ENCODE measurements at regions not wholly inside any gene's neighbourhood (a gene's known extent, or its start where the extent isn't known, plus 50 kb on each side); places are given as distances from the start of the nearest gene placed in this dataset.

GRCh38 chr12:127176804-127177203 lies 1090.2 kb upstream of the TMEM132C start:
- no peak for DNase-seq
- ATAC-seq, result no peak
- intact Hi-C loops (cut with DNase I), result no loop called here

- intact Hi-C loops (cut with DNase I), result no loop called here
- no peak for DNase-seq
- ATAC-seq, result no peak
Observed at GRCh38 chr12:127178052-127178451, 1088.9 kb upstream of the TMEM132C start.

DNA sequence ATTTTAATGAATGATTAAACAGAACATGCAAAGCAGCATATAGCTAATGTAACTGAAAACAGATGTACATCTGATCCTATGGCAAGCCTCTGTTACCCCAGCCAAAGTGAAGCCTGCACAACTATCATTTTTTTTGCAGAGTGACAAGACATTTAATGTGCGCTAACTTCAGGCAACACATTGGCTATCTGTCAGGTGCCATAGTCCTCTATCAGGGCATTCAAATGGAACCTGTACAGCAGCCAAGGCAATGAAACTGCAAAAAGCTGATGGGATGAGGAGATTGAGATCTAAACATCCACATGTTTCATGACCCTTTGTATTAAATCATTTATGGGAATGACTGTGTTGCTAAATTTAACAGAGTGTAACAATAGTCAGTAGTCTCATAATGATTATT lies 1088.5 kb upstream of the TMEM132C start:
- ATAC-seq (no peak), DNase-seq (no peak)
- intact Hi-C loops (cut with DNase I), result no loop called here

DNA sequence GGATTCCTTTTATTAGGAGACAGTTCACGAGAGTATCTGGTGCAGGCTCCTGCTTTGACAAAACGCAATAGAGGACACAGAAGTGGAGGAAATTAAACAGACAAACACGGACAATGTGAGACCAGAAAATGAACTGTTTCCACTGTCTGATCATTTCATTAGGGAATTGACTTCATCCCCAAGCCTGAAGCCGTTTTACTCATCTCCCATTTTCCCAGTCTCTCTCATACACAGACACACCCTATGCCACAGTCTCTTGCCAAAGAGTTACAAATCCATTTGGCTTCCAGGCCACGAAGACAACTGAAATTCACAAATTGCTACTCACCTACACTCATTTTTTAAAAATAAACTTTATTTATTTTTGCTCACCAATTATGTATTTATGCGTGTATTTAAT lies 1087.8 kb upstream of the TMEM132C start:
- ATAC-seq (peak in 1 of 2 donors; percentile 58), DNase-seq (no peak)
- intact Hi-C loops (cut with DNase I), result no loop called here

GRCh38 chr12:127182018-127182417 lies 1085.0 kb upstream of the TMEM132C start:
- no peak for DNase-seq
- no peak for ATAC-seq
- intact Hi-C loops (cut with DNase I), result no loop called here

- ATAC-seq, result no peak
- DNase-seq, result no peak
- intact Hi-C loops (cut with DNase I), result no loop called here
Observed at GRCh38 chr12:127189992-127190391, 1077.0 kb upstream of the TMEM132C start.

DNA sequence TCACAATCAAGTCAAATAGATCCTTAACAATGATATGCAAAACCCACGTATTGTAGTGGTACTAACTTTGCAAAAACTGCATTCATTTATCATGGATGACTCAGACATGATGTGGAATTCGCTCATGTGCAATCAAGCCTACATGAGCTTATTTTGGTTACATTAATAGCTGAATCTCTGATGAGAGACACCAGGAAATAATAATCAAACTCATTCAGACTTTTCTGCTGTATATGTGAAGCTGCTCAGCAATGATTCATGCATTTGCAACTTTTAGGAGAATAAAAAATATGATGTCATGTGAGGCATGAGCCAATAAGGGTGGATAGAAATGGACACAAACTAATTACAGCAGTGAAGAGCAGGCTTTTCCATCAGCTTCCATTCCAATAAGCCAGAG lies 1075.8 kb upstream of the TMEM132C start:
- intact Hi-C loops (cut with DNase I), result no loop called here
- ATAC-seq (no peak), DNase-seq (no peak)

- ATAC-seq, result no peak
- intact Hi-C loops (cut with DNase I), result no loop called here
- DNase-seq, result no peak
Observed at GRCh38 chr12:127192391-127192790, 1074.6 kb upstream of the TMEM132C start.

GRCh38 chr12:127193341-127193740 lies 1073.6 kb upstream of the TMEM132C start:
- intact Hi-C loops (cut with DNase I), result no loop called here
- no peak for ATAC-seq
- DNase-seq, result no peak

- intact Hi-C loops (cut with DNase I), result no loop called here
- ATAC-seq (no peak), DNase-seq (no peak)
Observed at GRCh38 chr12:127194176-127194575, 1072.8 kb upstream of the TMEM132C start.

DNA sequence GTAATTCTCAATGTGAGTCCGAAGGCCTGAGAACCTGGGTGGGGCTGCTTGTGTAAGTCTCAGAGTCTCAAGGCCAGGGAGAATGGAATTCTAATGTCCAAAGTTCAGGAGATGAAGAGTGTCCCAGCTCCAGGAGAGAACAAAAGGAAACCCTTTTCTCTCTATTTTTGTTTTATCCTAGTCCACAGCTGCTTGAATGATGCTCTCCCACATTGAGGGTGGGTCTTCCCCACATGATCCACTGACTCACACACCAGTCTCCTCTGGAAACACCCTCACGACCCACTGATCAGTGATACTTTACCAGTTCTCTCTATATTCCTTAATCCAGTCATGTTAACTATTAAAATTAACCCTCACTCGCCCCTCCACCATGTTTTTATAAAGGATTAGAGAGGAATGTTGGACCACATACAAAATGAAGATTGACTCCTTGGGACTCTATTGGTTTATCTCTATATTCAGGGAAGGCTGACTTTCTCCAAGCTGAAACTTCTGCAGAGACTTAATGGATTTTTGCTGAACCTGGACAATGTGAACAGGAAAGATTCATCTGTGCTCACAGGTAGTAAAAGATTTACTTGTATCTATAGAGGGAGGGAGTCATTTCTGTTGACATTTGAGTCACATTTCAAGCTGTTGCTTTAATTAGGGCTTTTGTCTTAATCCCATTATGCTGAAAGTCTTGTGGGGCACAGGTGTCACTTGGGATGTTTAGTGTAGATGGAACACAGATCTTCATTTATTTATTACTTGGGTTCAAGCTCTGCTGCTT lies 1061.0 kb upstream of the TMEM132C start:
- intact Hi-C loops (cut with DNase I), result no loop called here
- DNase-seq, result no peak
- ATAC-seq, result no peak

GRCh38 chr12:127209318-127209717 lies 1057.7 kb upstream of the TMEM132C start:
- no peak for ATAC-seq
- intact Hi-C loops (cut with DNase I), result no loop called here

DNA sequence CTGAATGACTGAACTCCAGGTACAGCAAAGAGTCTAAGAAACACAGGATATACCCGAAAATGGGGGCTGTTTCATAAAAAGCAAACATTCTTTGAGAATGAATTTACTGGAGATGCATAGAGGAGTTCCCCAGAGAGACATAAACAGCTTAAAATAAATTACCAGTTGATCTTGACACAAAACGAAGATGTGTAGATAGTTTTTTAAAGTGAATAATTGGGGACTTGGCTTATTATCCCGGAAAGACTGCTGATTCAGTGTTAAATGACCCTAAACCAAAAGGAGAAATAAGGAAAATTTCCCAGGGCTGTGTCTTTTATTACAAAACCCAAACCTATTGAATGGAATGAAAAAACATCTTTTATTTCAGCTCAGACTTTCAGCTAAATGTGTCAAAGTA lies 1052.8 kb upstream of the TMEM132C start:
- intact Hi-C loops (cut with DNase I), result no loop called here
- DNase-seq (no peak), ATAC-seq (no peak)

More at GRCh38 chr12:127209318-127209717, 1057.7 kb upstream of the TMEM132C start:
- no peak for DNase-seq

GRCh38 chr12:127223011-127223410 lies 1044.0 kb upstream of the TMEM132C start:
- DNase-seq (no peak), ATAC-seq (no peak)
- intact Hi-C loops (cut with DNase I), result no loop called here

GRCh38 chr12:127223731-127224130 lies 1043.2 kb upstream of the TMEM132C start:
- intact Hi-C loops (cut with DNase I), result no loop called here
- DNase-seq (no peak), ATAC-seq (no peak)

- DNase-seq (no peak), ATAC-seq (no peak)
- intact Hi-C loops (cut with DNase I), result no loop called here
Observed at GRCh38 chr12:127230843-127231260, 1036.1 kb upstream of the TMEM132C start.

DNA sequence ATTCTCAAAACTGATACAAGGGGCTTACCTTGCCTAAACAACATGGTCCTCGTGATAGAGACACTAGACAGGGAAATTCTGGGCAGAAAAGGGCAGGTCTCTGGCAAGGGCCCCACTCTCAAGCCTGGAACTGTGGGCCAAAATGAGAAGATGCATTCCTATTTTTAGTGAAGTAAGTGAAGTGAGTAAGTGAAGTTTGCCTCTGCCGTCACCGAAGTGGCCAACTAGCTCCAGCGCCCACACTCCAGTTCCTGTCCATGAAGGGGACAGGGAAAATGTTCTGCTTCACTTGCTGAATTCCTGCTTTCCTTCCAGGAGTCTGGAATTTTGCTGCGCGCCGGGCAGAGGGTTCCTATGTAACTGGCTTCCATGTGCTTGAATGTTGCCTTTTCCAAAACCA lies 1035.6 kb upstream of the TMEM132C start:
- DNase-seq (no peak), ATAC-seq (no peak)
- intact Hi-C loops (cut with DNase I), result no loop called here

DNA sequence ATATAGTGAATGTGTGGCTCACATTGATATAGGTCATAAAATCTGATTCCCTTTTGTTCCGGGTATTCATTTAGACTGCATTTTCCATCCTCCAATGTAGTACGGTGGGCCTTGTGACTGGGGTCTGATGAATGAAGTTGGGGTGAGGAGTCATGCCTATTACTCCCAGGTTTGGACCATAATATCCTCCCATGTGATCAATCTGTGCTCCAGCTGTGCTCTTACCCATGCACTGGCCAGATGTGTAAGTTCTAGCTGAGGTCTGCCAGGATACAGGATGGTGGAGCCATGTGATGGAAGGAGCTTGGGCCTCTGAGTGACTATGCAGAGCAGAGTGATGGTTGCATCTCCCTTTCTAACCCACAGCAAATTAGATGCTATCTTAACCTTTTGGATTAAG lies 1034.0 kb upstream of the TMEM132C start:
- DNase-seq (no peak), ATAC-seq (no peak)
- intact Hi-C loops (cut with DNase I), result no loop called here

DNA sequence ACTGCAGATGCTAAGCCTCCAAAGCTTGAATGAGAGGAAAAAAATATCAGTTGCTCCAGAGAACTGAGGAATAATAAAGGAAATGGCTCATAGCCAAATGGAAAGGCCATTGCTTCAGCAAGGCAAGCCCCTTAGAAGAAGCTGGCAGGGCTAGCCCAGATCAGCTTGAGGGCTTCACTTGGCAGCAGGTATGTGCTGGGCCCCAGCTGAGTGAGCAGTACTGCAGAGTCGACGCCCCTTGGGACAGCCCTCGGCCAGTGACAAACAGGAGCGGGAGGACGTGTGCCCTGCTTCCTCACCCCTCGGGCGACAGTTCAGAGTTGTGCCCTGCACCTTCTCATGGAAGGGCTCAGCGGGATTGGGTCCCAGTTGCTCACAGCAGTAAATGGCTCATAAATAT lies 1031.2 kb upstream of the TMEM132C start:
- DNase-seq, result no peak
- intact Hi-C loops (cut with DNase I), result no loop called here
- ATAC-seq, result no peak

DNA sequence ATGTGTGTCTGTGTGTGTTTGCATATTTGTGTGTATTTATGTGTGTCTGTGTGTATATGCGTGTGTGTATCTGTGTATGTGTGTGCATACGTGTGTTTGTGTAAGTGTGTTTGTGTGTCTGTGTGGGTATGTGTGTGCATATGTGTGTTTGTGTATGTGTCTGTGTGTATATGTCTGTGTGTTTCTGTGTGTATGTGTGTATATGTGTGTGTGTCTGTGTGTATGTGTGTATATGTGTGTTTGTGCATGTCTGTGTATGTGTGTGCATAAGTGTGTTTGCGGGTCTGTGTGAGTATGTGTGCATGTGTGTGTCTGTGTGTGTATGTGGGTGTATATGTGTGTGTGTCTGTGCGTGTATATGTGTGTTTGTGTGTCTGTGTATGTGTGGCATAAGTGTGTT lies 1030.5 kb upstream of the TMEM132C start:
- no peak for ATAC-seq
- no peak for DNase-seq
- intact Hi-C loops (cut with DNase I), result no loop called here

GRCh38 chr12:127237151-127237550 lies 1029.8 kb upstream of the TMEM132C start:
- ATAC-seq (no peak), DNase-seq (no peak)
- intact Hi-C loops (cut with DNase I), result no loop called here

DNA sequence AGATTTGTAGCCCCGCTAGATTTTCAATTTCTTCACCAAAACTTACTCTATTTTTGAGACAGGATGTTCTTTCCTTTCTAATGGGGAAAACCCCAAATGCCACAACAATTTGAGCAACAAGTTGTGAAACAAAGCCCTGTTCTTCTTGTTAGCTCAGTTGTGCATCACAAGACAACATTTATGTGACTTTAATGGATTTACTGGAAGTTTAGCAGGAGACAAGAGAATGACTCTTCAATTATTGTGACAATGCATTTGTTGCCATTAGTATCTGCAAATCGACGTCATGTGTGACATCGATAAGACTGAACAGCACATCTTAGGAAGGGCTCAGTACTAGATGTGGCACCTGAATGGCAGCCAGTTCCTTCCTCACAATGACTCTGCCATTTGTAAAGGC lies 1028.9 kb upstream of the TMEM132C start:
- intact Hi-C loops (cut with DNase I), result no loop called here
- no peak for DNase-seq
- no peak for ATAC-seq
